HL-60 (cell line): ENCODE measurements at regions not wholly inside any gene's neighbourhood (a gene's known extent, or its start where the extent isn't known, plus 50 kb on each side); places are given as distances from the start of the nearest gene placed in this dataset.
"Not testable (repeated sequence)": the region's sequence is repeated elsewhere in the genome, so short reads cannot be mapped to it uniquely, and the experiment has no call there.

Source experiments
- DNase-seq, 2 experiments: peaks; one replicate each; pipeline ENCODE4 v3.0.0-alpha.2; 2010 to 2020; ENCODE audit warnings: low read depth in 1 of 2, low spot score in 1 of 2
- H3K27ac ChIP-seq: fragments of 250-450 bp; sonication (Bioruptor Pico); replicated peaks from 2 replicates; pipeline ENCODE4 v1.5.1; 2020; ENCODE audit warnings: mild to moderate bottlenecking, moderate library complexity
- H3K27me3 ChIP-seq: fragments of 250-450 bp; sonication (Bioruptor Pico); 2 replicates; pipeline ENCODE4 v1.5.1; 2021; ENCODE audit warnings: mild to moderate bottlenecking, moderate library complexity; ENCODE audit not compliant: insufficient read depth, poor library complexity, severe bottlenecking
- H3K4me3 ChIP-seq: replicated peaks from 2 replicates; pipeline ENCODE4 v1.5.1; 2011; ENCODE audit warnings: mild to moderate bottlenecking, control low read depth, low read length; ENCODE audit not compliant: insufficient read depth
- CTCF ChIP-seq: IDR thresholded peaks from one replicate; pipeline ENCODE4 v1.5.1; 2011; ENCODE audit warnings: low read length, control low read depth, inconsistent platforms; ENCODE audit not compliant: insufficient read depth
- GABPA ChIP-seq: IDR thresholded peaks from 2 replicates; pipeline ENCODE4 v1.6.1; 2012; ENCODE audit warnings: low read depth
- POLR2AphosphoS5 ChIP-seq: IDR thresholded peaks from 2 replicates; pipeline ENCODE4 v1.6.1; 2012; ENCODE audit warnings: low read depth
- REST ChIP-seq: IDR thresholded peaks from 2 replicates; pipeline ENCODE4 v1.6.1; 2012; ENCODE audit warnings: low read depth; ENCODE audit not compliant: insufficient replicate concordance
- SPI1 ChIP-seq: IDR thresholded peaks from 2 replicates; pipeline ENCODE4 v1.6.1; 2012; ENCODE audit warnings: low read depth, mild to moderate bottlenecking, borderline replicate concordance

GRCh38 chr2:10196110-10196892, 73.8 kb downstream of the RRM2 start:
- Histone ChIP-seq H3K27me3 (no peaks in the 10 kb centered on the region), H3K4me3 (no peak overlapping the region), H3K27ac (no peak overlapping the region)
- no peak for DNase-seq
- TF ChIP-seq GABPA (no peak), REST (no peak), POLR2AphosphoS5 (no peak), CTCF (no peak), SPI1 (no peak)

- no peak overlapping the region for H3K27ac ChIP-seq
- no peak for DNase-seq
- H3K27me3 ChIP-seq: no peaks in the 10 kb centered on the region
- TF ChIP-seq POLR2AphosphoS5 (no peak), CTCF (no peak), GABPA (no peak)
- H3K4me3 ChIP-seq: no peak overlapping the region
These were observed 74.6 kb downstream of the RRM2 start for GRCh38 chr2:10196948-10197696.

GRCh38 chr2:10197697-10198076, 75.1 kb downstream of the RRM2 start:
- TF ChIP-seq CTCF: no peak
- no peak for TF ChIP-seq POLR2AphosphoS5
- no peak for TF ChIP-seq GABPA
- peak; percentile 57 for TF ChIP-seq REST
- no peak for TF ChIP-seq SPI1

GRCh38 chr2:10198482-10198881, 75.9 kb downstream of the RRM2 start:
- H3K4me3 ChIP-seq, DNase-seq, H3K27me3 ChIP-seq, H3K27ac ChIP-seq: not testable (repeated sequence)

More at GRCh38 chr2:10197697-10198076, 75.1 kb downstream of the RRM2 start:
- Histone ChIP-seq H3K27ac (no peak overlapping the region), H3K27me3 (no peaks in the 10 kb centered on the region), H3K4me3 (no peak overlapping the region)
- DNase-seq: no peak
